ENCODE measurements at regions not wholly inside any gene's neighbourhood (a gene's known extent, or its start where the extent isn't known, plus 50 kb on each side); places are given as distances from the start of the nearest gene placed in this dataset.

GRCh38 chr1:209416039-209416438, 167.5 kb upstream of the CAMK1G start:
- peak; percentile 12 for DNase-seq
- Mint-ChIP-seq H3K4me1 (ENCODE audit: low read depth) (peaks cover 43% of the 10 kb centered on the region), H3K27ac (no peak overlapping the region), H3K36me3 (ENCODE audit: low read depth) (no peaks in the 10 kb centered on the region; the same call in none of the 2 replicates), H3K9me3 (no peaks in the 10 kb centered on the region), H3K27me3 (ENCODE audit: insufficient read depth) (no peaks in the 10 kb centered on the region), H3K4me3 (no peak overlapping the region)
- TF ChIP-seq, protein P1, sequence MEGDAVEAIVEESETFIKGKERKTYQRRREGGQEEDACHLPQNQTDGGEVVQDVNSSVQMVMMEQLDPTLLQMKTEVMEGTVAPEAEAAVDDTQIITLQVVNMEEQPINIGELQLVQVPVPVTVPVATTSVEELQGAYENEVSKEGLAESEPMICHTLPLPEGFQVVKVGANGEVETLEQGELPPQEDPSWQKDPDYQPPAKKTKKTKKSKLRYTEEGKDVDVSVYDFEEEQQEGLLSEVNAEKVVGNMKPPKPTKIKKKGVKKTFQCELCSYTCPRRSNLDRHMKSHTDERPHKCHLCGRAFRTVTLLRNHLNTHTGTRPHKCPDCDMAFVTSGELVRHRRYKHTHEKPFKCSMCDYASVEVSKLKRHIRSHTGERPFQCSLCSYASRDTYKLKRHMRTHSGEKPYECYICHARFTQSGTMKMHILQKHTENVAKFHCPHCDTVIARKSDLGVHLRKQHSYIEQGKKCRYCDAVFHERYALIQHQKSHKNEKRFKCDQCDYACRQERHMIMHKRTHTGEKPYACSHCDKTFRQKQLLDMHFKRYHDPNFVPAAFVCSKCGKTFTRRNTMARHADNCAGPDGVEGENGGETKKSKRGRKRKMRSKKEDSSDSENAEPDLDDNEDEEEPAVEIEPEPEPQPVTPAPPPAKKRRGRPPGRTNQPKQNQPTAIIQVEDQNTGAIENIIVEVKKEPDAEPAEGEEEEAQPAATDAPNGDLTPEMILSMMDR (IDR thresholded peaks at IDR 0.05): no peak

DNA sequence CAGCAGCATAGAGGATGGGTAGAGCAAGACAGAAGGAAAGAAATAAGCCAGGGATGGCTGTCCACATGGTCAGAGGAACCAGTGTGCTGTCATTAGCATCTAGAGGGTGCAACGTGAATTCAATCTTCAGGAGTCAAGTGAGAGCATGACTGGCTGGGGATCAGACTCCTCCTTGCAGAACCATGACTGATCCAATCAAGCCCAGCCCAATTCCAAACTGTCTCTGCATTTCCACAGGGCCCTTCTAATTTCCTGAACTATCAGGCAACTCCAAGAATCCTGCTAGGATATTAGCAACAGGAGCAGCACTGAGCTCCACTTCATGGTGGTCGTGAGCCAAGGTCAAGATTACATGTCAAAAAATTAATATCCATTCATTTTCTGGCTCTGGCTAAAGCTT, 166.8 kb upstream of the CAMK1G start:
- no peak for DNase-seq
- Mint-ChIP-seq H3K9me3 (no peaks in the 10 kb centered on the region), H3K27me3 (ENCODE audit: insufficient read depth) (no peaks in the 10 kb centered on the region), H3K36me3 (ENCODE audit: low read depth) (no peaks in the 10 kb centered on the region; the same call in 1 of the 2 replicates), H3K4me1 (ENCODE audit: low read depth) (peaks cover 39% of the 10 kb centered on the region), H3K27ac (no peak overlapping the region), H3K4me3 (no peak overlapping the region)
- TF ChIP-seq, protein P1 (IDR thresholded peaks at IDR 0.05): no peak

DNA sequence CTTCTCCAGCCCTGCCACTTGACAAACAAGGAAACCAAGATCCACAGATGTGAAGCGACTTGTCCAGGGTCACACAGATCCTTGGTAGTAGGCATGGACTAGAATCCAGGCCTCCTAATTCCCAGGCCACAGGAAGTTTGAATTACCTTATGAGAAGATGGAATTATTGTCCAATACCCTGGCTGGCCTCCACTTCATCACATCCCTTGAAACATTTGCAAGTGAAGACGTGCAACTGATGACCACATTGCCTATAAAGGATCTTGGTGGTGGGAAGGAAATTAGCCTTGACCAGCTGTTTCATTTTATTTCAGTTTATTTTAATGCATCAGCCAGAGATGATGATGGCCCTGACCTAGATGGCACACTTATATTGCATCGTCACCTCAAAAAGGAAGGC, 165.8 kb upstream of the CAMK1G start:
- no peaks in the 10 kb centered on the region; the same call in 1 of the 2 replicates for H3K27me3 Mint-ChIP-seq (ENCODE audit: insufficient read depth)
- H3K27ac Mint-ChIP-seq: no peak overlapping the region
- no peaks in the 10 kb centered on the region for H3K9me3 Mint-ChIP-seq
- no peaks in the 10 kb centered on the region; the same call in 1 of the 2 replicates for H3K36me3 Mint-ChIP-seq (ENCODE audit: low read depth)
- no peak overlapping the region for H3K4me3 Mint-ChIP-seq
- DNase-seq: no peak
- TF ChIP-seq, protein P1 (IDR thresholded peaks at IDR 0.05): no peak
- H3K4me1 Mint-ChIP-seq (ENCODE audit: low read depth): peaks cover 31% of the 10 kb centered on the region

DNA sequence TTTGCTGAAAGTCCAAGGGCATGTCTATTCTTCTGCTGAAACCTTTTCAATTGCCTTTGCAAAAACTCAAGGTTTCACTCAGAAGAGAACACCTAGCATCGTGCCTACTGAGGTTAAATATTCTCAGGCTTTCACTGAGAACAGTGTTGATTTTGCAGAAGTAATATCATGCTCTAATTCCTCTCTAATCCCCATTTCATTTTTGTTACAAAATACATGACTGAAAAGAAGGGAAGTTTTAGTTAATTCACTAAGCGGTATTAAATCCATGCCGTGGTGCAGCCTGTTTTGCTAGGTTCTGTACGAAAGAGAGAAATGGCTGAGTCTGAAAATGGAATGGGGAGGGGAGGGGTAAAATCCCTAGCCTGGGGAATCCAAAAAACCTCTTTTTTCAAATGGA, 163.2 kb upstream of the CAMK1G start:
- H3K9me3 Mint-ChIP-seq: no peaks in the 10 kb centered on the region
- H3K36me3 Mint-ChIP-seq (ENCODE audit: low read depth): no peaks in the 10 kb centered on the region
- TF ChIP-seq, protein P1 (IDR thresholded peaks at IDR 0.05): no peak
- H3K4me1 Mint-ChIP-seq (ENCODE audit: low read depth): peaks cover 29% of the 10 kb centered on the region
- H3K27me3 Mint-ChIP-seq (ENCODE audit: insufficient read depth): peaks cover 6% of the 10 kb centered on the region; the same call in 1 of the 2 replicates
- H3K27ac Mint-ChIP-seq: no peak overlapping the region
- no peak overlapping the region for H3K4me3 Mint-ChIP-seq
- no peak for DNase-seq

DNA sequence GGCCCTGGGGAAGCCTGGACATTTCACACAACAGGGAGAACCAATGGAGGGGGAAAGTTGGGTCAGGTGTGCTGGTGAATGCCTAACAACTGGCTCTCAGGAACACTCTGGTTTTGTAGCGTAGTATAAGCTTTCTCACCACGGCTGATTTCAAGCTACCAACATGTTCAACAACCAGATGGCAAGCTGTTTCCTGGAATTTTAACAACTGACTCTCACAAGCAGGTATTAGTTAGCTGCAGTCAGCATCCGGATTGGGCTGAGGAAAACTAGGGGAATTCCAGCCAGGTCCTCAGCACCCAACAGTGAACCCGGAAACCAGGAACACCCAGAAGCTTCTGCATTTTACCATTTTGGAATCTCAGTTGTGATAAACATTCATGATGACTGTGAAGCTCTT, 162.3 kb upstream of the CAMK1G start:
- H3K9me3 Mint-ChIP-seq: no peaks in the 10 kb centered on the region
- TF ChIP-seq, protein P1 (IDR thresholded peaks at IDR 0.05): no peak
- DNase-seq: no peak
- H3K4me3 Mint-ChIP-seq: no peak overlapping the region
- H3K27me3 Mint-ChIP-seq (ENCODE audit: insufficient read depth): peaks cover 6% of the 10 kb centered on the region; the same call in 1 of the 2 replicates
- H3K4me1 Mint-ChIP-seq (ENCODE audit: low read depth): peaks cover 21% of the 10 kb centered on the region
- H3K36me3 Mint-ChIP-seq (ENCODE audit: low read depth): no peaks in the 10 kb centered on the region
- no peak overlapping the region for H3K27ac Mint-ChIP-seq

All from HFFc6 (cell line).